22Rv1 (cell line): ENCODE measurements at regions not wholly inside any gene's neighbourhood (a gene's known extent, or its start where the extent isn't known, plus 50 kb on each side); places are given as distances from the start of the nearest gene placed in this dataset.

Experiments
- H3K27ac ChIP-seq: fragments of 450-650 bp; 2 replicates; pipeline ENCODE4 v1.5.1; 2017
- ZFX ChIP-seq: fragments of 450-650 bp; IDR thresholded peaks from 2 replicates; pipeline ENCODE4 v1.6.1; 2017; ENCODE audit warnings: antibody characterized with exemption, borderline replicate concordance
- TF ChIP-seq, protein P1 (sequence below): fragments of 450-650 bp; IDR thresholded peaks from 2 replicates; pipeline ENCODE4 v1.5.1; 2017; ENCODE audit warnings: mild to moderate bottlenecking

DNA sequence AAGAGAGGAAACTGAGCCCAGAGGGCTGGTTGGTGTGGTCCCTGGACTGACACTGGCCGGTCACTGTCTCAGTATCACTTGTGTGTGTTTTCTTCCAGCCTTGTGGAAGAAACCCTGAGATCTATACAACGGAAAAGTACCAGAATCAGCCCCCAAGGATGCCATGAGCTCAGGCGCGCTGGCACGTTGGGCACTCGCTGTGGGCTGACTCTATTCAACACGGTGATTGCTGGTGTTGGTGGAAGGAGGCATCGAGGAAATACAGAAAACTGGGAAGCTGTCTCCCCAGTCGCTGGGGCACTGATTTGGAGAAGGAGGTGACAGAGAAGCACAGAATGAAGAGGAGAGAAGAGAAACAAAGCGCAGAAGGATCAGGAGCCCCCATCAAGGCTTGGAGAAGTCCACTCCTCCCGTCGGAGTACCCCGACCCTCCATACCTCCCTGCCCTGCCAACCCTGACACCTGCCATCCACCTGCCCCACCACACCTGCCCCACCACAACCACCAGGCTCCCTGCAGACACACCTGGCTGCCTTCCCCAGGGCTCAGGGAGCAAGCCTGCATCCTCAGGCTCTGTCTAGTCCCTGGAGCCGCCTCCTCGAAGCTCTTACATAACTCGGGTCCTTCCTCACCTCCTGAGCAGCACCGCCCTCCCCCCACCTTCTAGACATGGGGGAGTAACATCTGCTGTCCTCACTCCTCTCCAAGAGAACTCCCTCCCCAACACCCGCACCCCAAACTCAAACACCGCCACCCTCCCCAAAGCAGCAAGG, 66.5 kb downstream of the RBFOX3 start:
- TF ChIP-seq, protein P1, sequence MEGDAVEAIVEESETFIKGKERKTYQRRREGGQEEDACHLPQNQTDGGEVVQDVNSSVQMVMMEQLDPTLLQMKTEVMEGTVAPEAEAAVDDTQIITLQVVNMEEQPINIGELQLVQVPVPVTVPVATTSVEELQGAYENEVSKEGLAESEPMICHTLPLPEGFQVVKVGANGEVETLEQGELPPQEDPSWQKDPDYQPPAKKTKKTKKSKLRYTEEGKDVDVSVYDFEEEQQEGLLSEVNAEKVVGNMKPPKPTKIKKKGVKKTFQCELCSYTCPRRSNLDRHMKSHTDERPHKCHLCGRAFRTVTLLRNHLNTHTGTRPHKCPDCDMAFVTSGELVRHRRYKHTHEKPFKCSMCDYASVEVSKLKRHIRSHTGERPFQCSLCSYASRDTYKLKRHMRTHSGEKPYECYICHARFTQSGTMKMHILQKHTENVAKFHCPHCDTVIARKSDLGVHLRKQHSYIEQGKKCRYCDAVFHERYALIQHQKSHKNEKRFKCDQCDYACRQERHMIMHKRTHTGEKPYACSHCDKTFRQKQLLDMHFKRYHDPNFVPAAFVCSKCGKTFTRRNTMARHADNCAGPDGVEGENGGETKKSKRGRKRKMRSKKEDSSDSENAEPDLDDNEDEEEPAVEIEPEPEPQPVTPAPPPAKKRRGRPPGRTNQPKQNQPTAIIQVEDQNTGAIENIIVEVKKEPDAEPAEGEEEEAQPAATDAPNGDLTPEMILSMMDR, result no peak
- TF ChIP-seq ZFX, result no peak
- H3K27ac ChIP-seq, result no peak overlapping the region

DNA sequence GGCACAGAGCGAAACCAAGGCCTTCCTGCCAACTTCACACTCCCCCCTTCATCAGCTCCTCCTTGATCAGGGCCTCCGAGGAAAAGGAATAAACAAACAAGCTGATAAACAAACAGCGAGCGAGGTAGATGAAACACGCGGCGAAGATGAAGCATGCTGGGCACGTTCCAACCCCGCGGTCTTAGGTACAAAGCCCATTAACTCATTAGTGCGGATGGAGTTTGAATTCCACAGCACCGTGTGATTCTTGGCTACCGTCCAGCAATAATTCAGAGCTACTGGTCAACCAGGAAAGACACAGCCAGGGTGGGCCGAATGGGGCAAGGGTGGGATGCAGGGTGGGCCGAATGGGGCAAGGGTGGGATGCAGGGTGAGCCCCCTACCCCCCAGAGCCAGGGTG, 67.3 kb downstream of the RBFOX3 start:
- H3K27ac ChIP-seq, result no peak overlapping the region

DNA sequence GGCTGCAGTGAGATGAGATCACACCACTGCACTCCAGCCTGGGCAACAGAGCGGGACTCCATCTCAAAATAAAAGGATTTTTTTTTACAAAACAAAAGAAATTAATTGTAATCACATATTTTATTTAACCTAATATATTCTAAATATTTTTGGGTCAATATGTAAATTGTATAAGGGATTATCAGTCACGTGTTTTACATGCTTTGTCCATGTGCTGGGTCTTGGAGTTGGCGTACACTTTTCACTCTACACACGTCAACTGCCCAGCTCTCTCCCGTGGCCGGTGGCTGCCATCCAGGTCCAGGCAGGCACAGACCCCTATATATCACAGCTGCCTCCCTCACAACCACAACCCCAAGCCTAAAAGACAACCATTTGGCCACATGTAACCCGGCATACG, 68.1 kb downstream of the RBFOX3 start:
- no peak overlapping the region for H3K27ac ChIP-seq
- TF ChIP-seq ZFX, result no peak
- TF ChIP-seq, protein P1, result no peak

More for the DNA sequence above, 67.3 kb downstream of the RBFOX3 start:
- no peak for TF ChIP-seq ZFX
- TF ChIP-seq, protein P1, result no peak

DNA sequence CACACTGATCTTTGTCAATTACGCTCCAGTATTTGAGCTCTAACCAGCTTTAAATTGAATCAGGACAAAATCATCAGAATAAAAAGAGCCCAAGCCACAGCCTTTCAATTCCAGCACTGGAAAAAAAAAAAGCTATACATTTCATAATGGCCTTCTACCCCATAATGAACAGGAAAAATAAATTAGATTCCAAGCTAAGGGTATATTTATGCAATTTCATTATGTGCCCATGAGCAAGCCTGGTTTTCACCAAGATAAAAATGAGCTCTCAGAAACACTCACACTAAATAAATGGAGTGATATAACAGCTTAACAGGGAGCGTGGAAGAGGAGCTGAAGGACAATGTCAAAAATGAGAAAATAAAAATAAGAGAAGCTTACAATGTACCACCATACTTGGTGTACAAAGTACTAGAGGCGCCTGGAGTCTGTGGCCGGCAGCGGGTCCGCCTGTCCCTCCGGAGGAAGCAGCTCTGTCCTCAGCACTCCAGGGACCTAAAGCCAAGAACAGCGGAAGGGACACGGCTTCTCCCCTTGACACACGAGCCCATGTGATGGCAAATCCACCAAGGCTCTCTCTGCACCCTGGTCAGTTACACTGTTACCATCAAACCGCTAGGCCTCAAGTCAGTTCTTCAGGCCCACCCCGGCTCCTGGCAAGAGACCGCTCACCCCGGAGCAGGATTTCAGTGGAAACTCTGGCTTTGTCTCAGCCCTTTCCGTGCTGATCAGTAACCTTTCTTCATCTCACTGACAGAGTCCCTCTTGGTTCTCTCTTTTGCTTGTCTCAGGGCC, 69.6 kb downstream of the RBFOX3 start:
- H3K27ac ChIP-seq, result no peak overlapping the region
- TF ChIP-seq ZFX, result no peak

DNA sequence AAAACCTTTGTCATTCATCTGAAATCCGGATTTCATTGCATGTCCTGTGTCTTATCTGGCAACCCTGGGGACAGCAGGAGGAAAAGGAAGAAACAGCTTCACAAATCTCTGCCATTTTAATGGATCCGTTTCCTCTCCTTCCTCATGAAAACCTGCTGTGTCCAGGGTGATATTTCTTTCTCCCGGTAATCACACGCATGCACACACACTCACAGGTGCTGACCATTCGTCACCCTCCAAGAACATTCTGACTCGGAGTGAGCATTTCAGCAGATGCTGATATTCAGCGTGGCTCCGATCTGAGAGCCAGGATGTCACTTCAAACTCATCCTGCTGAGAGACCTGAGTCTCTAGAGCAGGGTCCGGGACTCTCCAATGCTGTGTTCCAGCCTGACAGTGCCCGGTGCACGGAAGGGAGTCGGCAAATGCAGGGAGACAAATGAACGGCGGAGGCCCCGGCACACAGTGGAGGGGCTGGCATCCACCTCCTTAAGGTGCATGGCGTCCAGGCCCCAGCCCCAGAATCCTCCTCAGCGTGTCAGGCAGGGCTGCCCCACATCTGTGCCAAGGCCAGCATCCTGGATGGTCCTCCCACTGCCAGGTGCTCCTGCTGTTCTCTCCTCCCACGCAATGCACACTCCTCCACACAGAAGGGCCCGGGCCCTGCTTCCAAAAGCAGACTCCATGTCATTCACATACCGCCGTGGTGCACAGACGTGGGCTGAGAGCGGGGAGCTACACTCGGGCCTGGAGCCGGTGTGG, 70.7 kb downstream of the RBFOX3 start:
- no peak overlapping the region for H3K27ac ChIP-seq
- TF ChIP-seq ZFX, result no peak
- TF ChIP-seq, protein P1, result no peak

DNA sequence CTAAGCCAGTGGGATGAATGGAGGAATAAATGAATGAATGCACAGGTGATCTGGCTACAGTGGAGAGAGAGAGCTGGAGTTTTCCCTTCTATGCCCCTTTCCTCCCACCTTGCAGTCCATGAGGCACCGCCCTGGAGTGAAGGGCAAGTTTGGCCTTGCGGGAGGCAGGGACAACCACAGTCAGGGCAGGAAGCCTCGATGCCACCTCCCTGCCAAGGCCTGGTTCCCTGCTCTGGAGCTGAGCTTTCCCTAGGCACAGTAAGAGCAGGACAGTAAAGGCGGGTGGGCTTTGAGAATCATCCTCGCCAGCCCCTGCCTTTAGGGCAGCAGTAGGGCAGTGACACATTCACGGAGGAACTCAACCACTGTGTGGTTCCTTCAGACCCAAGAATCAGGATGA, 72.6 kb downstream of the RBFOX3 start:
- TF ChIP-seq, protein P1, result no peak
- TF ChIP-seq ZFX, result no peak
- no peak overlapping the region for H3K27ac ChIP-seq

DNA sequence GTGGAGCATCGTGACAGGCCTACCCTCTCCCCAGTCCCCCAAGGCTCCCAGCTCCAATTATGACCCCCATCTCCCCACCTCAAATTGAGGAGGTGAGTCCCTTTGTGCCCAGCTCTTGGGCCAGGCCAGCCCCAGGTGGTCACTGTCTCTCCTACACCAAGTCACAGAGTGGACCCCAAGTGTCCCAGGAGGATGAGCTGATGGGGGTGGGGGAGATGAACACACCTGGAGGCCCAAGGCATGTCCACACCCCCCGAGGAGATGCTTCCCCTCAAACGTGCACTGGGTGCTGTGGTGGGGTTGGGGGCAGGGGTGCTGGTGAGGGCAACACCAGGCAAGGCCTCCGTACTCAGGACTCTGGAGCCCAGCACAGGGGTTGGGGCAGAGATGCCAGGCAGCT, 73.2 kb downstream of the RBFOX3 start:
- H3K27ac ChIP-seq, result no peak overlapping the region
- TF ChIP-seq, protein P1, result no peak
- no peak for TF ChIP-seq ZFX
